C4-2B (cell line): ENCODE measurements at regions not wholly inside any gene's neighbourhood (a gene's known extent, or its start where the extent isn't known, plus 50 kb on each side); places are given as distances from the start of the nearest gene placed in this dataset.

Experiments used
- CTCF ChIP-seq: fragments of 450-650 bp; conservative IDR thresholded peaks from 2 replicates; pipeline ENCODE4 v1.5.1; 2017; ENCODE audit warnings: mild to moderate bottlenecking
- ZFX ChIP-seq: fragments of 450-650 bp; IDR thresholded peaks from 2 replicates; pipeline ENCODE4 v1.6.1; 2017

- TF ChIP-seq CTCF (no peak), ZFX (no peak)
Measured at GRCh38 chr3:98701071-98701675, 62.0 kb upstream of the ST3GAL6 start.
